ENCODE measurements at regions not wholly inside any gene's neighbourhood (a gene's known extent, or its start where the extent isn't known, plus 50 kb on each side); places are given as distances from the start of the nearest gene placed in this dataset.

- no peak for TF ChIP-seq EZH2phosphoT487 (IDR thresholded peaks at IDR 0.05; ENCODE audit: borderline replicate concordance, low read length)
- TF ChIP-seq, protein P1, sequence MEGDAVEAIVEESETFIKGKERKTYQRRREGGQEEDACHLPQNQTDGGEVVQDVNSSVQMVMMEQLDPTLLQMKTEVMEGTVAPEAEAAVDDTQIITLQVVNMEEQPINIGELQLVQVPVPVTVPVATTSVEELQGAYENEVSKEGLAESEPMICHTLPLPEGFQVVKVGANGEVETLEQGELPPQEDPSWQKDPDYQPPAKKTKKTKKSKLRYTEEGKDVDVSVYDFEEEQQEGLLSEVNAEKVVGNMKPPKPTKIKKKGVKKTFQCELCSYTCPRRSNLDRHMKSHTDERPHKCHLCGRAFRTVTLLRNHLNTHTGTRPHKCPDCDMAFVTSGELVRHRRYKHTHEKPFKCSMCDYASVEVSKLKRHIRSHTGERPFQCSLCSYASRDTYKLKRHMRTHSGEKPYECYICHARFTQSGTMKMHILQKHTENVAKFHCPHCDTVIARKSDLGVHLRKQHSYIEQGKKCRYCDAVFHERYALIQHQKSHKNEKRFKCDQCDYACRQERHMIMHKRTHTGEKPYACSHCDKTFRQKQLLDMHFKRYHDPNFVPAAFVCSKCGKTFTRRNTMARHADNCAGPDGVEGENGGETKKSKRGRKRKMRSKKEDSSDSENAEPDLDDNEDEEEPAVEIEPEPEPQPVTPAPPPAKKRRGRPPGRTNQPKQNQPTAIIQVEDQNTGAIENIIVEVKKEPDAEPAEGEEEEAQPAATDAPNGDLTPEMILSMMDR (IDR thresholded peaks at IDR 0.05; ENCODE audit: low read depth, low read length, poor library complexity, severe bottlenecking), result no peak
Measured at GRCh38 chr21:36610201-36610600, 88.7 kb upstream of the SIM2 start.
